HL-60 (cell line): ENCODE measurements at regions not wholly inside any gene's neighbourhood (a gene's known extent, or its start where the extent isn't known, plus 50 kb on each side); places are given as distances from the start of the nearest gene placed in this dataset.

Source experiments
- DNase-seq, 2 experiments: peaks; one replicate each; pipeline ENCODE4 v3.0.0-alpha.2; 2010 to 2020; ENCODE audit warnings: low read depth in 1 of 2, low spot score in 1 of 2
- H3K27ac ChIP-seq: fragments of 250-450 bp; sonication (Bioruptor Pico); replicated peaks from 2 replicates; pipeline ENCODE4 v1.5.1; 2020; ENCODE audit warnings: mild to moderate bottlenecking, moderate library complexity
- H3K27me3 ChIP-seq: fragments of 250-450 bp; sonication (Bioruptor Pico); 2 replicates; pipeline ENCODE4 v1.5.1; 2021; ENCODE audit warnings: mild to moderate bottlenecking, moderate library complexity; ENCODE audit not compliant: insufficient read depth, poor library complexity, severe bottlenecking
- H3K4me3 ChIP-seq: replicated peaks from 2 replicates; pipeline ENCODE4 v1.5.1; 2011; ENCODE audit warnings: mild to moderate bottlenecking, control low read depth, low read length; ENCODE audit not compliant: insufficient read depth
- GABPA ChIP-seq: IDR thresholded peaks from 2 replicates; pipeline ENCODE4 v1.6.1; 2012; ENCODE audit warnings: low read depth
- POLR2AphosphoS5 ChIP-seq: IDR thresholded peaks from 2 replicates; pipeline ENCODE4 v1.6.1; 2012; ENCODE audit warnings: low read depth
- REST ChIP-seq: IDR thresholded peaks from 2 replicates; pipeline ENCODE4 v1.6.1; 2012; ENCODE audit warnings: low read depth; ENCODE audit not compliant: insufficient replicate concordance
- SPI1 ChIP-seq: IDR thresholded peaks from 2 replicates; pipeline ENCODE4 v1.6.1; 2012; ENCODE audit warnings: low read depth, mild to moderate bottlenecking, borderline replicate concordance
- TF ChIP-seq, protein P1 (sequence below): IDR thresholded peaks from one replicate; pipeline ENCODE4 v1.5.1; 2011; ENCODE audit warnings: low read length, control low read depth, inconsistent platforms; ENCODE audit not compliant: insufficient read depth

DNA sequence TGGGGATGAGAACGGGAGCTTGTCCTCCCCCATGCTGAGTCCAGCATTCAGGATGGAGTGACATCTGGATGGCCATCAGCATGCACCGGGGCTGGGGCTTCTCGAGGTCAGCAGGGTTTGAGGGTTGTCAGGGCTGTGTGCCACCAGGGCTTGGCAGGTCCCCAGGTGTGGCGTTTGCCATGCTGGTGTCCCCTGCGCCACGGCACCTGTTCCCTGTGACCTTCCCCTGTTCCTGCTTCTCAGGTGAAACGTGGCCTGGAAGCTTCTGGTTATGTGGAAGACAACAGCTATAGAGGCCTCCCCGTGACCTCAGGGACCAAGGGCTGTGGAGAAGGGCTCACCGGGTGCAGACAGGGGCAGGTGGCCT, 152.4 kb downstream of the KIF26A start:
- H3K4me3 ChIP-seq: no peak overlapping the region
- no peak for DNase-seq
- H3K27ac ChIP-seq: no peak overlapping the region
- H3K27me3 ChIP-seq: no peaks in the 10 kb centered on the region
- TF ChIP-seq GABPA (no peak), SPI1 (no peak)
- TF ChIP-seq, protein P1, sequence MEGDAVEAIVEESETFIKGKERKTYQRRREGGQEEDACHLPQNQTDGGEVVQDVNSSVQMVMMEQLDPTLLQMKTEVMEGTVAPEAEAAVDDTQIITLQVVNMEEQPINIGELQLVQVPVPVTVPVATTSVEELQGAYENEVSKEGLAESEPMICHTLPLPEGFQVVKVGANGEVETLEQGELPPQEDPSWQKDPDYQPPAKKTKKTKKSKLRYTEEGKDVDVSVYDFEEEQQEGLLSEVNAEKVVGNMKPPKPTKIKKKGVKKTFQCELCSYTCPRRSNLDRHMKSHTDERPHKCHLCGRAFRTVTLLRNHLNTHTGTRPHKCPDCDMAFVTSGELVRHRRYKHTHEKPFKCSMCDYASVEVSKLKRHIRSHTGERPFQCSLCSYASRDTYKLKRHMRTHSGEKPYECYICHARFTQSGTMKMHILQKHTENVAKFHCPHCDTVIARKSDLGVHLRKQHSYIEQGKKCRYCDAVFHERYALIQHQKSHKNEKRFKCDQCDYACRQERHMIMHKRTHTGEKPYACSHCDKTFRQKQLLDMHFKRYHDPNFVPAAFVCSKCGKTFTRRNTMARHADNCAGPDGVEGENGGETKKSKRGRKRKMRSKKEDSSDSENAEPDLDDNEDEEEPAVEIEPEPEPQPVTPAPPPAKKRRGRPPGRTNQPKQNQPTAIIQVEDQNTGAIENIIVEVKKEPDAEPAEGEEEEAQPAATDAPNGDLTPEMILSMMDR: no peak

GRCh38 chr14:104291123-104292000, 153.0 kb downstream of the KIF26A start:
- Histone ChIP-seq H3K4me3 (no peak overlapping the region), H3K27ac (no peak overlapping the region), H3K27me3 (no peaks in the 10 kb centered on the region)
- DNase-seq: no peak
- TF ChIP-seq SPI1: no peak
- TF ChIP-seq, protein P1: no peak
- TF ChIP-seq REST: no peak
- no peak for TF ChIP-seq POLR2AphosphoS5
- TF ChIP-seq GABPA: no peak

DNA sequence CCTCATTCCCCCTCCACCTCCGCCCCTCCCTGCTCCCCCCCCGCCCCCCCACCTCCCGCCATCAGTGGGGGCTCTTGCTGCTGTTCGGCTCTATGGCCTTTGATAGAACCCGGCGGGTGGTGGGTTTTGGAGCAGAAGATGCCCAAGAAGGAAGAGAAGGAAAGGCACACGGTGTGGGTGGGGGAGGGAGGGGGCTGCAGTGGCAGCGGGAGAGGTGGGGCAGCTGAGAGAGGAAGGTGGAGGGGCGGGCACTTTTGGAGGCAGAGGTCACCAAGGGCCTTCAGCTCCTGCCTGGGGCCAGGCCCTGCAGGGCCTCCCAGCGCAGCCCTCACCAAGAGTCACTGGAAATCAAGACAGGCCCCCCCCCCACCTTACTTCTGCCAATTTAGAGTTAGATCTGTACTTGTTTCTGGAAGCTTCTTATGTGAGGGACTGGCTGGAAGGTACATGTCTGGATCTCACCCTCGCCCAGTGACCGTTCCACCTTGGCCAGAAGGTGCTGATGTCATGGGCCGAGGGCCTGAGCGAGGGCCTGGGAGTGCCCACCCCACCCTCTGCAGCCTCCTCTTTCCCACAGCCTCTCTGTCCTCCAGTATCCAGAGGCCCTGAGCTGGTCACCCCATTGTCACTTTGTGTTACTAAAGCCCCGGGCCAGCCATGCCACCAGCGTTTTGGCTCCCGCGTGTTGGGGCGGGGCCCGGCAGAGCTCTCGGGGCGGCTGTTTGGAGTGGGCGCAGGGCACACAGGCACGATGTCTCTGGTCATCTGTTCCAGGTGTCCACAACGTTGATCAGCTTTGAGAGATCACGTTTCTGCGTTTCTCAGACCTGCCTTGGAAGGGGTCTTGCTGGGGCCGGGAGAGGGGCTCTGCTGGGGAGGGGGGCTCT, 153.9 kb downstream of the KIF26A start:
- Histone ChIP-seq H3K27ac (no peak overlapping the region), H3K27me3 (no peaks in the 10 kb centered on the region), H3K4me3 (no peak overlapping the region)
- TF ChIP-seq POLR2AphosphoS5: no peak
- TF ChIP-seq, protein P1: no peak
- no peak for DNase-seq

GRCh38 chr14:104293231-104293841, 154.9 kb downstream of the KIF26A start:
- Histone ChIP-seq H3K27me3 (no peaks in the 10 kb centered on the region), H3K27ac (no peak overlapping the region), H3K4me3 (no peak overlapping the region)
- TF ChIP-seq REST: no peak
- TF ChIP-seq, protein P1: no peak
- no peak for TF ChIP-seq SPI1
- TF ChIP-seq GABPA: no peak
- no peak for TF ChIP-seq POLR2AphosphoS5
- DNase-seq: no peak
